ENCODE measurements at regions not wholly inside any gene's neighbourhood (a gene's known extent, or its start where the extent isn't known, plus 50 kb on each side); places are given as distances from the start of the nearest gene placed in this dataset.

GRCh38 chr5:124841829-124842712 is 95.6 kb upstream of the ZNF608 start:
- no peak for DNase-seq

- no peak for DNase-seq
Measured at GRCh38 chr5:124842725-124843595, 96.5 kb upstream of the ZNF608 start.

GRCh38 chr5:124843596-124843899 is 97.1 kb upstream of the ZNF608 start:
- no peak for DNase-seq

GRCh38 chr5:124844371-124844920 is 98.0 kb upstream of the ZNF608 start:
- no peak for DNase-seq

- no peak for DNase-seq
Measured at GRCh38 chr5:124847907-124848306, 101.5 kb upstream of the ZNF608 start.

GRCh38 chr5:124849774-124850173 is 103.3 kb upstream of the ZNF608 start:
- no peak for DNase-seq

- DNase-seq: no peak
Measured at GRCh38 chr5:124856726-124857125, 110.3 kb upstream of the ZNF608 start.

GRCh38 chr5:124858612-124859011 is 112.2 kb upstream of the ZNF608 start:
- DNase-seq: no peak

GRCh38 chr5:124859027-124859426 is 112.6 kb upstream of the ZNF608 start:
- no peak for DNase-seq

- no peak for DNase-seq
Measured at GRCh38 chr5:124859556-124860290, 113.3 kb upstream of the ZNF608 start.

GRCh38 chr5:124860291-124860655 is 113.8 kb upstream of the ZNF608 start:
- DNase-seq: no peak

- DNase-seq: no peak
Measured at GRCh38 chr5:124865066-124865465, 118.6 kb upstream of the ZNF608 start.

- no peak for DNase-seq
Measured at GRCh38 chr5:124865603-124866354, 119.3 kb upstream of the ZNF608 start.

- no peak for DNase-seq
Measured at GRCh38 chr5:124866355-124867136, 120.1 kb upstream of the ZNF608 start.

GRCh38 chr5:124867137-124867704 is 120.8 kb upstream of the ZNF608 start:
- no peak for DNase-seq

GRCh38 chr5:124868676-124869075 is 122.2 kb upstream of the ZNF608 start:
- DNase-seq: no peak

GRCh38 chr5:124869426-124870033 is 123.1 kb upstream of the ZNF608 start:
- no peak for DNase-seq

- no peak for DNase-seq
Measured at GRCh38 chr5:124870070-124870469, 123.6 kb upstream of the ZNF608 start.

GRCh38 chr5:124871303-124871702 is 124.9 kb upstream of the ZNF608 start:
- no peak for DNase-seq

- no peak for DNase-seq
Measured at GRCh38 chr5:124872086-124872485, 125.6 kb upstream of the ZNF608 start.

GRCh38 chr5:124872615-124873014 is 126.2 kb upstream of the ZNF608 start:
- no peak for DNase-seq

Data from T-helper 9 cell (primary cell).